Omental fat pad (tissue), 3 donors: ENCODE measurements at regions not wholly inside any gene's neighbourhood (a gene's known extent, or its start where the extent isn't known, plus 50 kb on each side); places are given as distances from the start of the nearest gene placed in this dataset.

Experiments used
- ATAC-seq: fragments of 150-250 bp; one replicate; pipeline ENCODE4 v1.9.1; 2016; ENCODE audit warnings: mild to moderate bottlenecking, moderate library complexity; ENCODE audit not compliant: low FRiP score
- DNase-seq: peaks from one replicate; pipeline ENCODE4 v3.0.0-alpha.2; 2019; ENCODE audit warnings: low spot score
- CTCF ChIP-seq, 3 donors: fragments of 450-650 bp; IDR thresholded peaks; one replicate each; pipeline ENCODE4 v1.5.1; 2016 to 2017; ENCODE audit warnings: antibody characterized with exemption in 3 of 3, mild to moderate bottlenecking in 3 of 3, moderate library complexity in 2 of 3

GRCh38 chr10:63799521-63800300, 278.5 kb downstream of the REEP3 start:
- TF ChIP-seq CTCF (IDR thresholded peaks at IDR 0.05), result no peak
- ATAC-seq (no peak), DNase-seq (no peak)

- no peak for TF ChIP-seq CTCF (IDR thresholded peaks at IDR 0.05)
- DNase-seq, result no peak
- ATAC-seq, result no peak
These were observed 280.0 kb downstream of the REEP3 start for GRCh38 chr10:63801166-63801565.

GRCh38 chr10:63806330-63806729, 285.1 kb downstream of the REEP3 start:
- no peak for DNase-seq
- ATAC-seq, result no peak
- no peak for TF ChIP-seq CTCF (IDR thresholded peaks at IDR 0.05)

GRCh38 chr10:63812501-63812900, 291.3 kb downstream of the REEP3 start:
- ATAC-seq (no peak), DNase-seq (no peak)
- TF ChIP-seq CTCF (IDR thresholded peaks at IDR 0.05), result no peak

- DNase-seq (peak; percentile 57), ATAC-seq (no peak)
- peak in 2 of 3 donors; percentile 23 to 39 for TF ChIP-seq CTCF (IDR thresholded peaks at IDR 0.05)
These were observed 298.6 kb downstream of the REEP3 start for GRCh38 chr10:63819753-63820329.

GRCh38 chr10:63822496-63822895, 301.3 kb downstream of the REEP3 start:
- ATAC-seq (no peak), DNase-seq (no peak)
- TF ChIP-seq CTCF (IDR thresholded peaks at IDR 0.05), result no peak

GRCh38 chr10:63825111-63825510, 303.9 kb downstream of the REEP3 start:
- DNase-seq, result no peak
- TF ChIP-seq CTCF (IDR thresholded peaks at IDR 0.05), result no peak
- ATAC-seq, result no peak
